ENCODE measurements at regions not wholly inside any gene's neighbourhood (a gene's known extent, or its start where the extent isn't known, plus 50 kb on each side); places are given as distances from the start of the nearest gene placed in this dataset.

- ChIA-PET CTCF (no interaction called here), POLR2A (no interaction called here)
- H3K4me3 Mint-ChIP-seq (ENCODE audit: unreplicated experiment): no peak overlapping the region
- H3K9me3 Mint-ChIP-seq (ENCODE audit: unreplicated experiment): peaks cover 43% of the 10 kb centered on the region
- no peaks in the 10 kb centered on the region for H3K4me1 Mint-ChIP-seq (ENCODE audit: insufficient read depth, unreplicated experiment)
- DNase-seq (ENCODE audit: unreplicated experiment): no peak
- BruUV-seq (replicated peaks): no TSS peak
- H3K36me3 Mint-ChIP-seq (ENCODE audit: insufficient read depth, unreplicated experiment): no peaks in the 10 kb centered on the region
- H3K27me3 Mint-ChIP-seq (ENCODE audit: insufficient read depth, unreplicated experiment): no peaks in the 10 kb centered on the region
- no peak overlapping the region for H3K27ac Mint-ChIP-seq (ENCODE audit: low read depth, unreplicated experiment)
- no peak for TF ChIP-seq CTCF (IDR thresholded peaks at IDR 0.05; ENCODE audit: unreplicated experiment)
- intact Hi-C loops (cut with micrococcal nuclease): no loop called here
Measured at GRCh38 chr19:28463493-28464053, 749.4 kb downstream of the UQCRFS1 start.

- DNase-seq (ENCODE audit: unreplicated experiment): no peak
- intact Hi-C loops (cut with micrococcal nuclease): no loop called here
- no TSS peak for BruUV-seq (replicated peaks)
- TF ChIP-seq CTCF (IDR thresholded peaks at IDR 0.05; ENCODE audit: unreplicated experiment): no peak
- ChIA-PET CTCF (no interaction called here), POLR2A (no interaction called here)
- H3K4me3 Mint-ChIP-seq (ENCODE audit: unreplicated experiment): no peak overlapping the region
- no peaks in the 10 kb centered on the region for H3K36me3 Mint-ChIP-seq (ENCODE audit: insufficient read depth, unreplicated experiment)
- no peaks in the 10 kb centered on the region for H3K4me1 Mint-ChIP-seq (ENCODE audit: insufficient read depth, unreplicated experiment)
- no peak overlapping the region for H3K27ac Mint-ChIP-seq (ENCODE audit: low read depth, unreplicated experiment)
- H3K27me3 Mint-ChIP-seq (ENCODE audit: insufficient read depth, unreplicated experiment): no peaks in the 10 kb centered on the region
- H3K9me3 Mint-ChIP-seq (ENCODE audit: unreplicated experiment): peaks cover 49% of the 10 kb centered on the region
Measured at GRCh38 chr19:28457620-28458019, 755.3 kb downstream of the UQCRFS1 start.

- H3K27me3 Mint-ChIP-seq (ENCODE audit: insufficient read depth, unreplicated experiment): no peaks in the 10 kb centered on the region
- no peaks in the 10 kb centered on the region for H3K36me3 Mint-ChIP-seq (ENCODE audit: insufficient read depth, unreplicated experiment)
- intact Hi-C loops (cut with micrococcal nuclease): no loop called here
- no peak overlapping the region for H3K4me3 Mint-ChIP-seq (ENCODE audit: unreplicated experiment)
- POLR2A ChIA-PET: no interaction called here
- no peak for DNase-seq (ENCODE audit: unreplicated experiment)
- H3K9me3 Mint-ChIP-seq (ENCODE audit: unreplicated experiment): peaks cover 49% of the 10 kb centered on the region
- no peaks in the 10 kb centered on the region for H3K4me1 Mint-ChIP-seq (ENCODE audit: insufficient read depth, unreplicated experiment)
- no TSS peak for BruUV-seq (replicated peaks)
- H3K27ac Mint-ChIP-seq (ENCODE audit: low read depth, unreplicated experiment): no peak overlapping the region
- CTCF ChIA-PET: no interaction called here
- TF ChIP-seq CTCF (IDR thresholded peaks at IDR 0.05; ENCODE audit: unreplicated experiment): no peak
Measured at GRCh38 chr19:28456708-28457320, 756.1 kb downstream of the UQCRFS1 start.

GRCh38 chr19:28456252-28456651 lies 756.7 kb downstream of the UQCRFS1 start:
- Mint-ChIP-seq H3K36me3 (ENCODE audit: insufficient read depth, unreplicated experiment) (no peaks in the 10 kb centered on the region), H3K9me3 (ENCODE audit: unreplicated experiment) (peaks cover 49% of the 10 kb centered on the region), H3K4me1 (ENCODE audit: insufficient read depth, unreplicated experiment) (no peaks in the 10 kb centered on the region), H3K27ac (ENCODE audit: low read depth, unreplicated experiment) (no peak overlapping the region), H3K4me3 (ENCODE audit: unreplicated experiment) (no peak overlapping the region), H3K27me3 (ENCODE audit: insufficient read depth, unreplicated experiment) (no peaks in the 10 kb centered on the region)
- ChIA-PET CTCF (no interaction called here), POLR2A (no interaction called here)
- no peak for TF ChIP-seq CTCF (IDR thresholded peaks at IDR 0.05; ENCODE audit: unreplicated experiment)
- BruUV-seq (replicated peaks): no TSS peak
- intact Hi-C loops (cut with micrococcal nuclease): no loop called here
- no peak for DNase-seq (ENCODE audit: unreplicated experiment)
